H9 (cell line): ENCODE measurements at regions not wholly inside any gene's neighbourhood (a gene's known extent, or its start where the extent isn't known, plus 50 kb on each side); places are given as distances from the start of the nearest gene placed in this dataset.
"Not testable (repeated sequence)": the region's sequence is repeated elsewhere in the genome, so short reads cannot be mapped to it uniquely, and the experiment has no call there.

Experiments used
- DNase-seq: peaks from one replicate; pipeline ENCODE4 v3.0.0-alpha.2; 2017
- H2AFZ ChIP-seq: one replicate; pipeline ENCODE4 v1.6.1; 2013; ENCODE audit warnings: mild to moderate bottlenecking, low read length, control low read depth, moderate library complexity
- H2AK5ac ChIP-seq: 2 replicates; pipeline ENCODE4 v1.6.1; 2013; ENCODE audit warnings: low read length, control low read depth, mixed read lengths; ENCODE audit not compliant: insufficient read length
- H2BK120ac ChIP-seq: one replicate; pipeline ENCODE4 v1.6.1; 2013; ENCODE audit warnings: low read depth, mild to moderate bottlenecking, low read length, control low read depth, inconsistent platforms; ENCODE audit not compliant: poor library complexity, severe bottlenecking
- H2BK12ac ChIP-seq: 2 replicates; pipeline ENCODE4 v1.6.1; 2013; ENCODE audit warnings: low read length, control low read depth, mixed read lengths, low read depth; ENCODE audit not compliant: insufficient read length
- H2BK15ac ChIP-seq: 2 replicates; pipeline ENCODE4 v1.6.1; 2013; ENCODE audit warnings: low read depth, low read length, control low read depth
- H2BK20ac ChIP-seq: one replicate; pipeline ENCODE4 v1.6.1; 2013; ENCODE audit warnings: low read depth, mild to moderate bottlenecking, low read length, control low read depth, inconsistent platforms; ENCODE audit not compliant: poor library complexity, severe bottlenecking
- H2BK5ac ChIP-seq: 2 replicates; pipeline ENCODE4 v1.6.1; 2013; ENCODE audit warnings: low read length, control low read depth, mixed read lengths; ENCODE audit not compliant: insufficient read length
- H3K14ac ChIP-seq: 2 replicates; pipeline ENCODE4 v1.6.1; 2013; ENCODE audit warnings: low read length, control low read depth; ENCODE audit not compliant: insufficient read depth
- H3K18ac ChIP-seq: 2 replicates; pipeline ENCODE4 v1.6.1; 2013; ENCODE audit warnings: low read depth, mild to moderate bottlenecking, mixed read lengths, low read length, control low read depth; ENCODE audit not compliant: insufficient read length
- H3K23ac ChIP-seq: 2 replicates; pipeline ENCODE4 v1.6.1; 2013; ENCODE audit warnings: low read length, control low read depth, mixed read lengths, low read depth; ENCODE audit not compliant: insufficient read length
- H3K23me2 ChIP-seq: 2 replicates; pipeline ENCODE4 v1.6.1; 2013; ENCODE audit warnings: low read depth, mild to moderate bottlenecking, mixed read lengths, low read length, control low read depth; ENCODE audit not compliant: insufficient read length, poor library complexity, severe bottlenecking
- H3K27ac ChIP-seq: 2 replicates; pipeline ENCODE4 v1.5.1; 2013; ENCODE audit warnings: low read length, control low read depth, mixed read lengths, low read depth; ENCODE audit not compliant: insufficient read length
- H3K27me3 ChIP-seq: 2 replicates; pipeline ENCODE4 v1.6.1; 2013; ENCODE audit warnings: low read length, control low read depth, inconsistent platforms; ENCODE audit not compliant: insufficient read depth
- H3K4ac ChIP-seq: 2 replicates; pipeline ENCODE4 v1.6.1; 2013; ENCODE audit warnings: low read depth, mild to moderate bottlenecking, control low read depth, inconsistent platforms, low read length, moderate library complexity
- H3K4me1 ChIP-seq: 2 replicates; pipeline ENCODE4 v1.6.1; 2013; ENCODE audit warnings: low read length, control low read depth, inconsistent platforms; ENCODE audit not compliant: insufficient read depth
- H3K4me2 ChIP-seq: 2 replicates; pipeline ENCODE4 v1.6.1; 2013; ENCODE audit warnings: low read length, control low read depth, mixed read lengths; ENCODE audit not compliant: insufficient read length, insufficient read depth
- H3K56ac ChIP-seq: 2 replicates; pipeline ENCODE4 v1.6.1; 2013; ENCODE audit warnings: low read depth, mild to moderate bottlenecking, mixed read lengths, low read length, control low read depth; ENCODE audit not compliant: insufficient read length
- H3K79me1 ChIP-seq: 2 replicates; pipeline ENCODE4 v1.6.1; 2013; ENCODE audit warnings: low read depth, mild to moderate bottlenecking, moderate library complexity, low read length, control low read depth, inconsistent platforms; ENCODE audit not compliant: insufficient read depth, poor library complexity, severe bottlenecking
- H3K79me2 ChIP-seq: 2 replicates; pipeline ENCODE4 v1.6.1; 2013; ENCODE audit warnings: low read length, control low read depth, inconsistent platforms; ENCODE audit not compliant: insufficient read depth
- H3K9ac ChIP-seq: 2 replicates; pipeline ENCODE4 v1.6.1; 2013; ENCODE audit warnings: low read length, control low read depth, mixed read lengths; ENCODE audit not compliant: insufficient read length; ENCODE audit errors: extremely low read depth
- H3K9me3 ChIP-seq: one replicate; pipeline ENCODE4 v1.6.1; 2013; ENCODE audit warnings: low read depth, low read length, inconsistent platforms; ENCODE audit not compliant: control insufficient read depth
- H3T11ph ChIP-seq: one replicate; pipeline ENCODE4 v1.6.1; 2013; ENCODE audit warnings: mild to moderate bottlenecking, low read length, control low read depth, inconsistent platforms
- H4K20me1 ChIP-seq: one replicate; pipeline ENCODE4 v1.6.1; 2013; ENCODE audit not compliant: control insufficient read depth, insufficient read length, insufficient read depth
- H4K5ac ChIP-seq: 2 replicates; pipeline ENCODE4 v1.6.1; 2013; ENCODE audit warnings: low read depth, mild to moderate bottlenecking, mixed read lengths, low read length, control low read depth; ENCODE audit not compliant: insufficient read length
- H4K8ac ChIP-seq: replicated peaks from 2 replicates; pipeline ENCODE4 v1.6.1; 2013; ENCODE audit warnings: low read length, control low read depth, mixed read lengths, low read depth; ENCODE audit not compliant: insufficient read length
- H4K91ac ChIP-seq: 2 replicates; pipeline ENCODE4 v1.6.1; 2013; ENCODE audit warnings: low read depth, mild to moderate bottlenecking, moderate library complexity, mixed read lengths, low read length, control low read depth; ENCODE audit not compliant: insufficient read length
- H3K27ac Mint-ChIP-seq, 3 experiments: 2 replicates in 2 of 3; 3 replicates in 1 of 3; pipeline ENCODE4 v1.8.0; 2020 to 2021; ENCODE audit warnings: mixed read lengths in 3 of 3, mild to moderate bottlenecking in 1 of 3, moderate library complexity in 1 of 3
- H3K27me3 Mint-ChIP-seq: 2 replicates; pipeline ENCODE4 v1.8.0; 2021; ENCODE audit warnings: low read depth, mild to moderate bottlenecking, moderate library complexity, mixed read lengths
- H3K36me3 Mint-ChIP-seq, 3 experiments: 2 replicates in 2 of 3; 3 replicates in 1 of 3; pipeline ENCODE4 v1.8.0; 2020 to 2021; ENCODE audit warnings: low read depth in 3 of 3, mixed read lengths in 3 of 3; ENCODE audit not compliant: insufficient read depth in 1 of 3
- H3K4me1 Mint-ChIP-seq, 2 experiments: 2 replicates each; pipeline ENCODE4 v1.8.0; 2020; ENCODE audit warnings: mixed read lengths in 2 of 2
- H3K4me3 Mint-ChIP-seq, 2 experiments: 2 replicates in 1 of 2; 3 replicates in 1 of 2; pipeline ENCODE4 v1.8.0; 2020 to 2021; ENCODE audit warnings: mild to moderate bottlenecking in 2 of 2, mixed read lengths in 2 of 2, moderate library complexity in 1 of 2
- H3K9me3 Mint-ChIP-seq, 2 experiments: 2 replicates in 1 of 2; 3 replicates in 1 of 2; pipeline ENCODE4 v1.8.0; 2020; ENCODE audit warnings: mild to moderate bottlenecking in 2 of 2, mixed read lengths in 2 of 2, moderate library complexity in 1 of 2
- WGBS: extraction: QIAGEN DNeasy Blood & Tissue Kit; methylation state at CpG from one replicate; pipeline ENCODE4 v1.1.7; 2013; ENCODE audit warnings: missing lambda C conversion rate, low lambda C conversion rate, mixed read lengths; ENCODE audit not compliant: insufficient read length; ENCODE audit errors: extremely low coverage; 5-methylcytosine and 5-hydroxymethylcytosine counted together

DNA sequence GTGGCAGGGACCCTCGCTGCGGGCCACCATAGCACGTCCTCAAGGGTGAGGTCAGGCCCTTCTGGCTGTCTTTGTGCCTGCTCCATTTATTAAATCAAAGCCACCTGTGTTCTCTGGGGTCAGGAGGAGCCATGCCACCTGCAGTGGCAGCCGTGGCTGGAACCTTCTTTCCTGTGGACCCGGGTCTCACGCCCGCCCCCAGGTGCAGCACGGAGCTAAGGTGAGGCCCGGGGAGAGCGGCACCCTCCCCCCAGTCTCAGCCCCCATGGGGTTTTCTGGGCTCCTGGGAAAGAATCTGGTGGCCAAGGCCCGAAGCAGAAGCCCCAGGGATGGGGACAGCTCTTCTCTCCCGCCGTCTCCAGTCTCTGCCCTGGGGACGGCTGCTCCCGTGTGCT is 195.4 kb downstream of the LAT start:
- H4K20me1 ChIP-seq, H3K4ac ChIP-seq, H3K9me3 Mint-ChIP-seq, H3K4me3 Mint-ChIP-seq, H2BK120ac ChIP-seq, H2BK20ac ChIP-seq, H4K91ac ChIP-seq, DNase-seq, H3K23ac ChIP-seq, H3K27me3 ChIP-seq, H3K14ac ChIP-seq, H2BK5ac ChIP-seq, H3K56ac ChIP-seq, H3K4me2 ChIP-seq, H3K4me1 ChIP-seq, H3K23me2 ChIP-seq, H3K18ac ChIP-seq, H2AK5ac ChIP-seq, H3K9me3 ChIP-seq, H4K5ac ChIP-seq, H3K79me1 ChIP-seq, H3K36me3 Mint-ChIP-seq, H3T11ph ChIP-seq, H2AFZ ChIP-seq, H3K27ac Mint-ChIP-seq, H2BK15ac ChIP-seq, H3K27me3 Mint-ChIP-seq, H4K8ac ChIP-seq, H3K9ac ChIP-seq, H3K27ac ChIP-seq, H3K4me1 Mint-ChIP-seq, H2BK12ac ChIP-seq, H3K79me2 ChIP-seq: not testable (repeated sequence)
- no CpG with 5 or more reads among the region's 15 CpGs for WGBS
